GM23338 (cell line): ENCODE measurements at regions not wholly inside any gene's neighbourhood (a gene's known extent, or its start where the extent isn't known, plus 50 kb on each side); places are given as distances from the start of the nearest gene placed in this dataset.

Experiments used
- ATAC-seq: fragments of 200-7000 bp; cut with Tn5 transposase; 3 replicates; pipeline ENCODE4 v1.9.1; 2020
- DNase-seq: peaks from one replicate; pipeline ENCODE4 v3.0.0-alpha.2; 2015; ENCODE audit warnings: low spot score
- H2AFZ ChIP-seq: fragments of 200-600 bp; sonication (generic); 2 replicates; pipeline ENCODE4 v1.8.0; 2016; ENCODE audit warnings: antibody characterized with exemption, mild to moderate bottlenecking, moderate library complexity
- H3F3A ChIP-seq: fragments of 200-600 bp; sonication (generic); replicated peaks from 2 replicates; pipeline ENCODE4 v1.8.0; 2017; ENCODE audit warnings: antibody characterized with exemption, mixed run types, low read depth
- H3K27ac ChIP-seq: fragments of 200-600 bp; sonication (generic); 2 replicates; pipeline ENCODE4 v1.6.1; 2016; ENCODE audit warnings: low read depth
- H3K27me3 ChIP-seq: fragments of 200-600 bp; sonication (generic); 2 replicates; pipeline ENCODE4 v1.8.0; 2016; ENCODE audit warnings: mild to moderate bottlenecking, mixed run types, moderate library complexity; ENCODE audit not compliant: insufficient read depth
- H3K36me3 ChIP-seq: fragments of 200-600 bp; sonication (generic); 2 replicates; pipeline ENCODE4 v1.8.0; 2016; ENCODE audit warnings: mild to moderate bottlenecking; ENCODE audit not compliant: insufficient read depth
- H3K4me1 ChIP-seq: fragments of 200-600 bp; sonication (generic); 2 replicates; pipeline ENCODE4 v1.8.0; 2016; ENCODE audit warnings: mild to moderate bottlenecking, moderate library complexity; ENCODE audit not compliant: insufficient read depth
- H3K4me2 ChIP-seq: fragments of 200-600 bp; sonication (generic); 2 replicates; pipeline ENCODE4 v1.7.1; 2017; ENCODE audit warnings: mixed run types
- H3K4me3 ChIP-seq: fragments of 200-600 bp; sonication (generic); 2 replicates; pipeline ENCODE4 v1.6.1; 2016; ENCODE audit warnings: mixed run types
- H3K79me2 ChIP-seq: fragments of 200-600 bp; sonication (generic); replicated peaks from 2 replicates; pipeline ENCODE4 v1.8.0; 2017; ENCODE audit warnings: mild to moderate bottlenecking; ENCODE audit not compliant: insufficient read depth
- H3K9me2 ChIP-seq: fragments of 200-600 bp; sonication (generic); 2 replicates; pipeline ENCODE4 v1.8.0; 2017; ENCODE audit not compliant: insufficient read depth
- H4K20me1 ChIP-seq: fragments of 200-600 bp; sonication (generic); replicated peaks from 2 replicates; pipeline ENCODE4 v1.8.0; 2017; ENCODE audit warnings: mild to moderate bottlenecking; ENCODE audit not compliant: insufficient read depth
- H3K27ac Mint-ChIP-seq: 2 replicates; pipeline ENCODE4 v1.8.0; 2020; ENCODE audit warnings: inconsistent platforms, mild to moderate bottlenecking, moderate library complexity, mixed read lengths
- H3K27me3 Mint-ChIP-seq: 3 replicates; pipeline ENCODE4 v1.8.0; 2022; ENCODE audit warnings: low read depth, mild to moderate bottlenecking, moderate library complexity, mixed read lengths, inconsistent platforms; ENCODE audit not compliant: insufficient read depth, poor library complexity
- H3K36me3 Mint-ChIP-seq: 3 replicates; pipeline ENCODE4 v1.8.0; 2021; ENCODE audit warnings: low read depth, mild to moderate bottlenecking, inconsistent platforms, moderate library complexity, mixed read lengths
- H3K4me1 Mint-ChIP-seq: 3 replicates; pipeline ENCODE4 v1.8.0; 2020; ENCODE audit warnings: mild to moderate bottlenecking, inconsistent platforms, mixed read lengths
- H3K4me3 Mint-ChIP-seq: 3 replicates; pipeline ENCODE4 v1.8.0; 2021; ENCODE audit warnings: moderate library complexity, mild to moderate bottlenecking, inconsistent platforms, mixed read lengths
- H3K9me3 Mint-ChIP-seq: 3 replicates; pipeline ENCODE4 v1.8.0; 2020; ENCODE audit warnings: moderate library complexity, mild to moderate bottlenecking, inconsistent platforms, mixed read lengths
- CREB1 ChIP-seq: fragments of 250-450 bp; sonication (Bioruptor Pico); IDR thresholded peaks from 2 replicates; pipeline ENCODE4 v1.5.0; 2020; ENCODE audit warnings: low read depth, mild to moderate bottlenecking, moderate library complexity
- EZH2 ChIP-seq: fragments of 200-600 bp; sonication (generic); IDR thresholded peaks from one replicate; pipeline ENCODE4 v1.8.0; 2017; ENCODE audit warnings: antibody characterized with exemption, mild to moderate bottlenecking, low read depth; ENCODE audit not compliant: unreplicated experiment
- EZH2phosphoT487 ChIP-seq: fragments of 200-600 bp; sonication (generic); IDR thresholded peaks from one replicate; pipeline ENCODE4 v1.8.1; 2018; ENCODE audit warnings: antibody characterized with exemption; ENCODE audit not compliant: unreplicated experiment
- JUNB ChIP-seq: IDR thresholded peaks from one replicate; pipeline ENCODE4 v1.6.1; 2016; ENCODE audit warnings: antibody characterized with exemption; ENCODE audit not compliant: unreplicated experiment
- NANOG ChIP-seq: IDR thresholded peaks from 2 replicates; pipeline ENCODE4 v1.6.1; 2016; ENCODE audit warnings: antibody characterized with exemption, borderline replicate concordance
- POLR2AphosphoS5 ChIP-seq: IDR thresholded peaks from 2 replicates; pipeline ENCODE4 v1.6.1; 2016; ENCODE audit warnings: antibody characterized with exemption, low read depth
- STAT1 ChIP-seq: IDR thresholded peaks from one replicate; pipeline ENCODE4 v1.6.1; 2016; ENCODE audit warnings: antibody characterized with exemption; ENCODE audit not compliant: unreplicated experiment
- ZNF114 ChIP-seq: fragments of 250-450 bp; sonication (Bioruptor Pico); IDR thresholded peaks from 2 replicates; pipeline ENCODE4 v1.5.0; 2020; ENCODE audit warnings: mild to moderate bottlenecking, moderate library complexity
- ZNF331 ChIP-seq: fragments of 250-450 bp; sonication (Bioruptor Pico); IDR thresholded peaks from 2 replicates; pipeline ENCODE4 v1.5.0; 2020; ENCODE audit warnings: low read depth, mild to moderate bottlenecking, moderate library complexity
- ZNF462 ChIP-seq: fragments of 250-450 bp; sonication (Bioruptor Pico); IDR thresholded peaks from 2 replicates; pipeline ENCODE4 v1.5.0; 2020; ENCODE audit warnings: mild to moderate bottlenecking, moderate library complexity
- TF ChIP-seq, protein P1 (sequence below), 2 experiments: fragments of 200-600 bp in 1 of 2; sonication (generic) in 1 of 2; conservative IDR thresholded peaks; 2 replicates each; pipeline versions ENCODE4 v1.5.1 to v1.6.1; 2016 to 2017; ENCODE audit warnings: antibody characterized with exemption in 2 of 2, low read depth in 2 of 2, mild to moderate bottlenecking in 2 of 2, moderate library complexity in 1 of 2
- TF ChIP-seq, protein P2 (sequence below): IDR thresholded peaks from 2 replicates; pipeline ENCODE4 v1.6.1; 2016; ENCODE audit warnings: antibody characterized with exemption
- TF ChIP-seq, protein P3 (sequence below): IDR thresholded peaks from one replicate; pipeline ENCODE4 v1.6.1; 2018; ENCODE audit warnings: antibody characterized with exemption; ENCODE audit not compliant: unreplicated experiment

GRCh38 chr5:15105799-15106393 is 234.3 kb upstream of the ANKH start:
- Histone ChIP-seq H3K36me3 (no peaks in the 10 kb centered on the region; the same call in 1 of the 2 replicates), H3K79me2 (no peaks in the 10 kb centered on the region), H3K27me3 (no peaks in the 10 kb centered on the region), H3K27ac (no peak overlapping the region), H3K4me2 (no peak overlapping the region), H4K20me1 (no peaks in the 10 kb centered on the region), H3F3A (no peaks in the 10 kb centered on the region), H2AFZ (no peak overlapping the region), H3K9me2 (no peaks in the 10 kb centered on the region), H3K4me3 (no peak overlapping the region), H3K4me1 (no peaks in the 10 kb centered on the region)
- H3K27me3 Mint-ChIP-seq, result no peaks in the 10 kb centered on the region
- no peak overlapping the region for H3K27ac Mint-ChIP-seq
- no peaks in the 10 kb centered on the region for H3K36me3 Mint-ChIP-seq
- DNase-seq (peak; percentile 80), ATAC-seq (peak; percentile 89)
- TF ChIP-seq CREB1 (CRISPR knock-in tag) (no peak), ZNF114 (CRISPR knock-in tag) (no peak), POLR2AphosphoS5 (no peak), EZH2phosphoT487 (no peak), NANOG (no peak), ZNF331 (no peak), ZNF462 (peak; percentile 89), EZH2 (no peak), JUNB (no peak), STAT1 (no peak)
- TF ChIP-seq, protein P1, sequence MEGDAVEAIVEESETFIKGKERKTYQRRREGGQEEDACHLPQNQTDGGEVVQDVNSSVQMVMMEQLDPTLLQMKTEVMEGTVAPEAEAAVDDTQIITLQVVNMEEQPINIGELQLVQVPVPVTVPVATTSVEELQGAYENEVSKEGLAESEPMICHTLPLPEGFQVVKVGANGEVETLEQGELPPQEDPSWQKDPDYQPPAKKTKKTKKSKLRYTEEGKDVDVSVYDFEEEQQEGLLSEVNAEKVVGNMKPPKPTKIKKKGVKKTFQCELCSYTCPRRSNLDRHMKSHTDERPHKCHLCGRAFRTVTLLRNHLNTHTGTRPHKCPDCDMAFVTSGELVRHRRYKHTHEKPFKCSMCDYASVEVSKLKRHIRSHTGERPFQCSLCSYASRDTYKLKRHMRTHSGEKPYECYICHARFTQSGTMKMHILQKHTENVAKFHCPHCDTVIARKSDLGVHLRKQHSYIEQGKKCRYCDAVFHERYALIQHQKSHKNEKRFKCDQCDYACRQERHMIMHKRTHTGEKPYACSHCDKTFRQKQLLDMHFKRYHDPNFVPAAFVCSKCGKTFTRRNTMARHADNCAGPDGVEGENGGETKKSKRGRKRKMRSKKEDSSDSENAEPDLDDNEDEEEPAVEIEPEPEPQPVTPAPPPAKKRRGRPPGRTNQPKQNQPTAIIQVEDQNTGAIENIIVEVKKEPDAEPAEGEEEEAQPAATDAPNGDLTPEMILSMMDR (conservative IDR thresholded peaks at IDR 0.05; ENCODE audit: low read depth in 2 of 2), result peak; percentile 90 to 94
- TF ChIP-seq, protein P2, sequence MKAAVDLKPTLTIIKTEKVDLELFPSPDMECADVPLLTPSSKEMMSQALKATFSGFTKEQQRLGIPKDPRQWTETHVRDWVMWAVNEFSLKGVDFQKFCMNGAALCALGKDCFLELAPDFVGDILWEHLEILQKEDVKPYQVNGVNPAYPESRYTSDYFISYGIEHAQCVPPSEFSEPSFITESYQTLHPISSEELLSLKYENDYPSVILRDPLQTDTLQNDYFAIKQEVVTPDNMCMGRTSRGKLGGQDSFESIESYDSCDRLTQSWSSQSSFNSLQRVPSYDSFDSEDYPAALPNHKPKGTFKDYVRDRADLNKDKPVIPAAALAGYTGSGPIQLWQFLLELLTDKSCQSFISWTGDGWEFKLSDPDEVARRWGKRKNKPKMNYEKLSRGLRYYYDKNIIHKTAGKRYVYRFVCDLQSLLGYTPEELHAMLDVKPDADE, result no peak
- TF ChIP-seq, protein P3, sequence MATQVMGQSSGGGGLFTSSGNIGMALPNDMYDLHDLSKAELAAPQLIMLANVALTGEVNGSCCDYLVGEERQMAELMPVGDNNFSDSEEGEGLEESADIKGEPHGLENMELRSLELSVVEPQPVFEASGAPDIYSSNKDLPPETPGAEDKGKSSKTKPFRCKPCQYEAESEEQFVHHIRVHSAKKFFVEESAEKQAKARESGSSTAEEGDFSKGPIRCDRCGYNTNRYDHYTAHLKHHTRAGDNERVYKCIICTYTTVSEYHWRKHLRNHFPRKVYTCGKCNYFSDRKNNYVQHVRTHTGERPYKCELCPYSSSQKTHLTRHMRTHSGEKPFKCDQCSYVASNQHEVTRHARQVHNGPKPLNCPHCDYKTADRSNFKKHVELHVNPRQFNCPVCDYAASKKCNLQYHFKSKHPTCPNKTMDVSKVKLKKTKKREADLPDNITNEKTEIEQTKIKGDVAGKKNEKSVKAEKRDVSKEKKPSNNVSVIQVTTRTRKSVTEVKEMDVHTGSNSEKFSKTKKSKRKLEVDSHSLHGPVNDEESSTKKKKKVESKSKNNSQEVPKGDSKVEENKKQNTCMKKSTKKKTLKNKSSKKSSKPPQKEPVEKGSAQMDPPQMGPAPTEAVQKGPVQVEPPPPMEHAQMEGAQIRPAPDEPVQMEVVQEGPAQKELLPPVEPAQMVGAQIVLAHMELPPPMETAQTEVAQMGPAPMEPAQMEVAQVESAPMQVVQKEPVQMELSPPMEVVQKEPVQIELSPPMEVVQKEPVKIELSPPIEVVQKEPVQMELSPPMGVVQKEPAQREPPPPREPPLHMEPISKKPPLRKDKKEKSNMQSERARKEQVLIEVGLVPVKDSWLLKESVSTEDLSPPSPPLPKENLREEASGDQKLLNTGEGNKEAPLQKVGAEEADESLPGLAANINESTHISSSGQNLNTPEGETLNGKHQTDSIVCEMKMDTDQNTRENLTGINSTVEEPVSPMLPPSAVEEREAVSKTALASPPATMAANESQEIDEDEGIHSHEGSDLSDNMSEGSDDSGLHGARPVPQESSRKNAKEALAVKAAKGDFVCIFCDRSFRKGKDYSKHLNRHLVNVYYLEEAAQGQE, result no peak
- no peaks in the 10 kb centered on the region for H3K9me3 Mint-ChIP-seq
- peaks cover 7% of the 10 kb centered on the region for H3K4me1 Mint-ChIP-seq
- H3K4me3 Mint-ChIP-seq, result no peak overlapping the region
